HEK293T (cell line): ENCODE measurements at regions not wholly inside any gene's neighbourhood (a gene's known extent, or its start where the extent isn't known, plus 50 kb on each side); places are given as distances from the start of the nearest gene placed in this dataset.

Experiments
- ARNT ChIP-seq: fragments of 450-650 bp; IDR thresholded peaks from 2 replicates; pipeline ENCODE4 v1.6.1; 2017; ENCODE audit warnings: mild to moderate bottlenecking
- BHLHE40 ChIP-seq: fragments of 450-650 bp; IDR thresholded peaks from 2 replicates; pipeline ENCODE4 v1.6.1; 2016; ENCODE audit warnings: mild to moderate bottlenecking, moderate library complexity, borderline replicate concordance
- CTBP1 ChIP-seq: fragments of 450-650 bp; IDR thresholded peaks from 2 replicates; pipeline ENCODE4 v1.6.1; 2016; ENCODE audit warnings: borderline replicate concordance
- ELF4 ChIP-seq: fragments of 450-650 bp; IDR thresholded peaks from 2 replicates; pipeline ENCODE4 v1.6.1; 2017; ENCODE audit warnings: antibody characterized with exemption
- FOXA1 ChIP-seq: fragments of 450-650 bp; IDR thresholded peaks from 2 replicates; pipeline ENCODE4 v1.6.1; 2016; ENCODE audit warnings: mild to moderate bottlenecking
- FOXK2 ChIP-seq: fragments of 450-650 bp; IDR thresholded peaks from 2 replicates; pipeline ENCODE4 v1.6.1; 2016; ENCODE audit warnings: mild to moderate bottlenecking
- FOXM1 ChIP-seq: fragments of 450-650 bp; IDR thresholded peaks from 2 replicates; pipeline ENCODE4 v1.6.1; 2017; ENCODE audit warnings: mild to moderate bottlenecking, borderline replicate concordance
- HDGF ChIP-seq: fragments of 450-650 bp; IDR thresholded peaks from 2 replicates; pipeline ENCODE4 v1.6.1; 2017; ENCODE audit warnings: antibody characterized with exemption, borderline replicate concordance
- L3MBTL2 ChIP-seq: fragments of 450-650 bp; conservative IDR thresholded peaks from 2 replicates; pipeline ENCODE4 v1.6.1; 2016; ENCODE audit warnings: mild to moderate bottlenecking
- NFRKB ChIP-seq: fragments of 450-650 bp; IDR thresholded peaks from 2 replicates; pipeline ENCODE4 v1.6.1; 2016; ENCODE audit warnings: mild to moderate bottlenecking, moderate library complexity
- SP1 ChIP-seq: fragments of 450-650 bp; IDR thresholded peaks from 2 replicates; pipeline ENCODE4 v1.6.1; 2017
- SUZ12 ChIP-seq: fragments of 450-650 bp; IDR thresholded peaks from 2 replicates; pipeline ENCODE4 v1.6.1; 2016; ENCODE audit warnings: mild to moderate bottlenecking
- ZNF384 ChIP-seq: fragments of 450-650 bp; IDR thresholded peaks from 2 replicates; pipeline ENCODE4 v1.6.1; 2016
- TF ChIP-seq, protein P1 (sequence below): fragments of 450-650 bp; IDR thresholded peaks from 2 replicates; pipeline ENCODE4 v1.6.1; 2016

DNA sequence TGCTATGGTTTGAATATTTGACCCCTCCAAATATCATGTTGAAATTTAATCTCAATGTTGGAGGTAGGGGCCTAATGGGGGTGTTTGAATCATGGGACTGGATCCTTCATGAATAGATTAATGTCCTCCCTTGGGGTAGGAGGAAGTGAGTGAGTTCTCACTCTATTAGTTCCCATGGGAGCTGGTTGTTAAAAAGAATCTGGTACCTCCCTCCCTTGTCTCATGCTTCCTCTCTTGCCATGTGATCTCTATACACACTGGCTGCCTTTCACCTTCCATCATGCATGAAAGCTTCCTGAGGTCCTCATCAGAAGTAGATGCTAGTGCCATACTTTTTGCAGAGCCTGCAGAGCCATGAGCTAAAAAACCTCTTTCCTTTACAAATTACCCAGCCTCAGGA, 177.7 kb upstream of the MCTP2 start:
- TF ChIP-seq SP1 (no peak), NFRKB (no peak), ELF4 (no peak), FOXA1 (no peak), CTBP1 (no peak), FOXM1 (no peak), FOXK2 (no peak), ARNT (no peak), ZNF384 (no peak), SUZ12 (no peak), BHLHE40 (no peak), L3MBTL2 (no peak), HDGF (no peak)
- TF ChIP-seq, protein P1, sequence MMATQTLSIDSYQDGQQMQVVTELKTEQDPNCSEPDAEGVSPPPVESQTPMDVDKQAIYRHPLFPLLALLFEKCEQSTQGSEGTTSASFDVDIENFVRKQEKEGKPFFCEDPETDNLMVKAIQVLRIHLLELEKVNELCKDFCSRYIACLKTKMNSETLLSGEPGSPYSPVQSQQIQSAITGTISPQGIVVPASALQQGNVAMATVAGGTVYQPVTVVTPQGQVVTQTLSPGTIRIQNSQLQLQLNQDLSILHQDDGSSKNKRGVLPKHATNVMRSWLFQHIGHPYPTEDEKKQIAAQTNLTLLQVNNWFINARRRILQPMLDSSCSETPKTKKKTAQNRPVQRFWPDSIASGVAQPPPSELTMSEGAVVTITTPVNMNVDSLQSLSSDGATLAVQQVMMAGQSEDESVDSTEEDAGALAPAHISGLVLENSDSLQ: no peak
